ENCODE measurements at regions not wholly inside any gene's neighbourhood (a gene's known extent, or its start where the extent isn't known, plus 50 kb on each side); places are given as distances from the start of the nearest gene placed in this dataset.
A peak's percentile ranks its signal among the peaks of the same experiment; 100 is the strongest.
"Not testable (repeated sequence)": the region's sequence is repeated elsewhere in the genome, so short reads cannot be mapped to it uniquely, and the experiment has no call there.

DNA sequence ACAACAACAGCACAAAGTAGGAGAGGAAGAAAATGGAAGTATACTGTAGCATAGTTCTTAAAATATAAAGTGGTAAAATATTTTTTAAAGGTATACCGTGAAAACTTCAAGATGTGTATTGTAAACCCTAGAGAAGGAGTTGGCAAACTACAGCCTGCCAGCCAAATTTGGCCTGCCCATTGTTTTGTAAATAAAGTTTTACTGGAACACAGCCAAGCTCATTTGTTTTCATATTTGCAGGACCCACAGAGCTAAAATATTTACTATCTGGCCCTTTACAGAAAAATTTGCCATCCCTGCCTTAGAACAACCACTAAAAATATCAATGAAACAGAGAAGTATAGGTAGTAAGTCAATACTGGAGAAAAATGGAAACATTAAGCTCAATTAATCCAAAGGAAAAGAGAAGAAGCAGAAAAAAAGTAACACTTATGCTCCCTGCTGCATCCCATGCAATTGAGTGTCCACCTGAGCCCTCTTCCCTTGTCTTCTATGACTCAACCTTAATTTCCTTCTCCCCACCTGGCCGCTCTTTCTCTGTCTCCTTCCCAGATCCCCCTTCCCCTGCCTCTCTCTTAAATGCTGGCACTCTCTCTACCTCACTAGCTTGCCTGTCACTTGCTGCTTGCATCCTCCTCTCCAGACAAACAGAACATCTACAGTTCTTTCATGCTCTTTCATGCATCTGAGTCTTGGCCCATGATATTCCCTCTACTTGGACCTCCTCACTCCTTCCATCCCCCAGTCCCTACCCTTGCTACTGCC, 50.6 kb upstream of the FER start:
- DNase-seq: no peak

DNA sequence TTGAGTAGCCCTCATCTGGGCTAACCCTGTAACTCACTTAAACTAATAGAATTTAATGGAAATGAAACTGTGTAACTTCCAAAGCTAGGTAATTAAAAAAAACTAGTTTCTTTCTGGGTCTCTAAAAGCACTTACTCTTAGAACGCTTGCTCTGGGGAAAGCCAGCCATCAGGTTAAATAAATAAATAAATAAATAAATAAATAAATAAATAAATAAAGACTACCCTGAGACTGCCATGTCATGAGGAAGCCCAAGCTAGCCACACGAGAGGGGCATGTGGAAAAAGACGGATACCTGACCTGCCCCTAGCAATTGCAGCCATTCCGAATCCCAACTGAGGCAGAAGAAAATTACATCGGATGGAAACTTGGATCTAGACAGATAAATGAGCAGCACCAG, 51.3 kb upstream of the FER start:
- no peak for DNase-seq

DNA sequence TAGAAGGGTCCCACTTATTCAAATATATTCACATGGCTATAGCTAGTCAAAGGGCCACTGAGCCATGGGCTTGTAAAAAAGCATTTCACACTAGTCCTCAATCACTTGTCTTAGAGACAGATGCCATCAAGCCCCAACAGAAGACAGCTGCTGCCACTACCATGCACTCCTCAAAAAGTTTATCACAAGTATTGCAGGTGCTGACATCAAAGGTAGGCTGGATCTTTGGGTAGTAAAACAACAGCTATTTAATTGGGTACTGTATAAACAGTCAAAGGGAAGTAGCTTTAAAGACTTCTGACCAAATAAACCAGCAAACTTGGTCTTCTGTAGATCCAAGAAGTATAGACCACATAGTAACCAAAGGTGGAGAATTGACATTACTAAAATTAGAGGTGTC, 59.2 kb upstream of the FER start:
- DNase-seq: no peak

- no peak for DNase-seq
Measured at GRCh38 chr5:108687595-108688200, 60.0 kb upstream of the FER start.

DNA sequence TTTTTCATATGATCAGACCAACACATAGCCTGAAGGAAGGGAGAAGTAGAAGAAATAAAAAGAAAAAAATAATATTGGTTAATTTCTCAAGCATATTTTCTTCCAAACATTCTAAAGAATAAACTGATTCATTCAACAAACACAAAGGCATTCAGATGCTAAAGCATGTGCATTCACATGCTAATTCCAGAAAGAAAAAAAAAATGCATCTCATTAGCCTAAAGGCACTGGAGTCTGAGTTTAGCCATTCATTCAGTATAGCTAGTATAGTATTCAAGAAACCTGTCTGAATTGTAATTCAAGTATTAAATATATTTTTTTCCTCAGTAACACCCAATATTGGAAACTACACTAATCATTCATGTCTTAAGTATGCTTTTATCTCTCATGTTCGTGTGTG, 61.0 kb upstream of the FER start:
- no peak for DNase-seq

GRCh38 chr5:108685448-108686216, 62.1 kb upstream of the FER start:
- not testable (repeated sequence) for DNase-seq

DNA sequence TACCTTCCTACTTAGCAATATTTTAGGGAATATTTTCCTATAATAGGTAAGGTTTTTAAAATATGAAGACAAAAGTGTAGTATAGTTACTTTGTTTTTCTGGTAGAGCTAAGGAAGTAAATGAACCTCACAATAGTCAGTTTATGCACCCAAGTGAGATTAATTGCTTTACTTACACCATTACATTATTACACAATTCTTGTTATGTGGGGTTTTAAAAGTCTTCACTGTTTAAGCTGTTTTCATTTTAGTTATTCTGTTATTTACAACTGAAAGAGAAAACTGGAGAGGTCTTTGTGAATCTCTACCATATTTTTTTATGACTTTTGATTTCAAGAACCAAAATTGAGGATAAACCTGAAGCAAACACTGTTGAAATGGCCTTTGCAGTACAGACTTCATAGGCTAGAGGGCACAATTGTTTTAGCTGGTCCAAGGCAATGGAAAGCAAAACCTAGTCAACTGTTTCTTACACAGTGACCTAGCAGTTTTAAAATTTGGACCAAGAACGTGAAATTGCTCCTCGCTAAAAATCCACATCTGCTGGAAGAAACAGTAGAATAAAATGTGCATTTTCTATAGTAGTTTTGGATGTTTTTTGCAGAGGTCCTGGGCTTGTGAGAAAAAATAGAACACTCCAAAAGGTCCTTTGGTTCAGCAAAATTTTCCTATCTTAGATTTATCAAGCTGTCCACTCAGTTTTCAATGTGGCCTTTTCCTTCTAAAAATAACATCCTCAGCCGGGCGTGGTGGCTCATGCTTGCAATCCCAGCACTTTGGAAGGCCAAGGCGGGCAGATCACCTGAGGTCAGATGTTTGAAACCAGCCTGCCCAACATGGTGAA, 66.4 kb upstream of the FER start:
- peak; percentile 10 for DNase-seq

DNA sequence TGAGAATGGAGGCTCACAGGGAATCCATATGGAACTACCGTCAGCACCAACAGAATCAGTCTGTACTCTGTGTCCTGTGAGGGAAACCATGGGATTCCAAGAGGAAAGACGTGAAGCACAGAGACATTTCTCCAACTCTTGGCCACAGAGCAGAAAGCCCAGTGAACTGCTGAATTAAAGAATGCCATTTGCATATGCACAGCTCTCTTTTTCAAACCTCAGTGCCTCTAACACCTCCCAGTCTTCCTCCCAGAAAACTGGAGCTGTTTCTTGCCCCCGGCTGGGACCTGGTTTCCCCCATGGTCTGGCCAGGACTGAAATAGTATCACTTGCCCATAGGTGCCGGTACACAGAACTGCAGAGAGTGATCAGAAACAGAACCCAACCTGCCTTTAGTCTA, 69.6 kb upstream of the FER start:
- DNase-seq: no peak

- no peak for DNase-seq
Measured at GRCh38 chr5:108675736-108676135, 72.0 kb upstream of the FER start.

- DNase-seq: no peak
Measured at GRCh38 chr5:108672639-108673038, 75.1 kb upstream of the FER start.

DNA sequence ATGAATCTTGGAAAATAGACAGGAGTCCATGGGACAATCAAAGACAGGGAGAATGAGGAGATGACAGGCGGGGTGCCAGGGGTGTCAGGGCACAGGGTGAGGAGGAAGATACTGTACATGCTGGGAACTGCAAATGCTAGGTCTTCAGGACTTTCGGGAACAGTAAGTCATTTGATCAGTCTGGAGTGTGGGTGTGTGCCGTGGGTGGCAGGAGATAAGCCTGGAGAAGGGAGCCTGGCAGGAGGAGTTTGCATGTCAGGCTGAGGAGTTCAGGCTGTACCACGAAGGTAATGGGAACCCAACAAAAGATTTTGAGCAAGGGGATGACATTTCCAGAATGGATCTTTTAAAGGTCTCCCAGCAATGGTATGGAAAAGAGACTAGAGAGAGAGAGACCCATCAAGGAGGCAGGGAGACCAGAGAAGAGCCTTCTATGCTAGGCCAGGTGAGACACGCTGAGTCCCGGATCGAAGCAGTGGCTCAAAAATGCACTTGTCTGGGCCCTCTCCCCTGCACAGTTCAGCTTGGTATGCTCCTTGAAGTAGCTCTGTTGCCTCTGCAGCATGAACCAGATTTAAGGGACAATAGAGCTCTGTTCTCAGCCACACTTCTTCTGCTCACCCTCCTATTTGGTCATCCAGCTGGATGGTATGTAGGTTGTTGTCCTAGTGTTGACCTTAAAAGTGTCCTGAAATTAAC, 77.0 kb upstream of the FER start:
- no peak for DNase-seq

DNA sequence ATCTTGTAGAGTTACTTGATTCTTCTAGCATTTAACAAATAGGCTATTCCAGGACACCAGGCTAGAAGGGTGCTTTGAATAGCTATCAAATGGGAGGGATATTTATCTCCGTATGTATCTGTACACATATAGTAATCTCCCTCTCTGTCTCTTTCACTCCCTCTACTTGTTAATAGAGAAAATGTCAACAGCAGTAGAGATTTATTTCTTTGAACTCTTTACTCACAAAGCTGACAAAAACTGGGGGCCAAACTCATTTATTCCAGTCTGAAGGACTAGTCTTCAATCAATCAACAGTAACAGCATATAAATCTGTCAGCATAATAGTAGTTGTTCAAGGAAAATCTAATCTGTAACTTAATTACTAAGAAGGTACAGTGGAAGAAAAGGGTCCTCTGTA, 78.2 kb upstream of the FER start:
- DNase-seq: no peak

DNA sequence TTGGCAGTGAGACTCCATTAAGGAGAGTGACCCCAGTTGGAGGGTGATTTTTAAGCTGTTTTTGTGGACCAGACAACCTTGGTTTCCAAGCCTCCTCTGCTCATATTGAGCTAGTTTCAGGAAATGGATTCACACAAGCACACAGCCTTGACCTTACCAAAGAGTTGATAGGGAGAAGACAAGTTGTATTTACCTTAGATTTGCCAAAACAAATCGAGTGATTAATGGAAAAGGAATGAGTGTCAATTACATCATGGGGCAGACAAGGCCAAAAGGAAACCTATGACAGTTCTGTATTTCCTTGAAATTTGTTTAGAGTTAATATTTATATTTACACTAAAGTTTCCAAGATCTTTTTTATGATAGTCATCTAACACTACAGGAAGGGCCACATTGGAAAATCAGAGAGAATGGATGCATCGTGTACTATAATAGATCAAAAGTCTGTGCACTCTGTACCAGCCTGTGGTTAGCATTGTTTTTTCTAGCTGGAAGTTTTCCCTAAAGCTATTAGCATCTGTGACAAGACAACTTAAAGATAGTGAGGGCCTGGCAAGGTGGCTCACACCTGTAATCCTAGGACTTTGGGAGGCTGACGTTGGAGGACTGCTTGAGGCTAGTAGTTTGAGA, 86.0 kb upstream of the FER start:
- no peak for DNase-seq

DNA sequence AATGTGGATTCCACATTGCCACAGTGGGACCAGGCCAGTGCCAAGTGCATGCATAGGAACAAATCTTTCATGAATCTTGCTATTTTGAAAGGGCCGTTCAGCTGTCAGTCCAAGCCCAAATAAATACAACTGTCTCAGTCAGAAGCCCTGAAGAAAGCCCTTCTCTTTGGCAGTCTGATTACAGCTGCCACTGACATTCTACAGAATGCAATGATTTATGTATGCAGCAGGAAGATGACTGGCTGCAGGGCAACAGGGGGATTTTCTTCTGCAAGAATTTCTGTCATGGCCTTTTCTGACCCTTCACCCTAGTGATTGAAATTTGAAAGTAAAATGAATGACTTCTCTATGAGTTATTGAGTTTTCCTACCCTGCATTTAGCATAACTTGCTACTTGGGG, 86.7 kb upstream of the FER start:
- no peak for DNase-seq

DNA sequence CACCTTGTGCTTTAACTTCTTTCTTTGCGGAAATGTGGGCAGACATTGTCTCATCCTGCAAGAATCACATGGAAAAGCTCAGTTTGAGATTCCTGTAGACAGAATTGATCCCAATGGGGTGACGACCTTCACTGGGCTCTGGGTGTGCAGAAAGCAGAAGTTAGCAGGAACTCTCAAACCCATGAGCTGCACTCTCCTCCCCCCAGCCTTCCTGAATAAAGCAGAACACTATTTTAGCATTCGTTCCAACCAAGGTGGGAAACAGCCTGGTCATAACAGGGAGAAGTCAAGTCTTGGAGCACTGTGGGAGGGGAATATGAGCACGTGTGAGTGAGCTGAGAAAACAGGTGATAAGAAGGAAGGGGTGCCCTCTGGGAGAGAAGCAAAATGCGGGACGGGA, 87.4 kb upstream of the FER start:
- DNase-seq: no peak

- no peak for DNase-seq
Measured at GRCh38 chr5:108659531-108659930, 88.2 kb upstream of the FER start.

- DNase-seq: no peak
Measured at GRCh38 chr5:108655750-108656450, 91.8 kb upstream of the FER start.

DNA sequence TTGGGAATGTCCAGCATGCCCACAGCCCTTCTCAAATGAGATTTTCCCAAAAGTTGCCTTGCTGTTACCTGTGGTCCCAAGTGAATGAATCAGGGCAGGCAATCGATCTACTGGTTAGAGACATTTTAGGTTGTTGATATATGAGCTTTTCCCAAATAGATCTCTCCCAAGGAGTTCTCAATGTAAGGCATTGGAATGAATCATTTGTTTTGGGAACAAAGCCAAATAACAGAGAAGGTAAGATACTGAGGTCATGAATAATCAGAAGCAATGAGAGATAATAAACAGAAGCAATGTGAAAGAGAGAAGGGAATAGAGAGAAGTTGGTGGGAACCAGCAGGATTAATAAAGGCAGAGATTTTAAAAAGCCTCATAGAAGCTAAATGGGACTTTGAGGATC, 93.6 kb upstream of the FER start:
- no peak for DNase-seq

- no peak for DNase-seq
Measured at GRCh38 chr5:108653201-108653600, 94.5 kb upstream of the FER start.

DNA sequence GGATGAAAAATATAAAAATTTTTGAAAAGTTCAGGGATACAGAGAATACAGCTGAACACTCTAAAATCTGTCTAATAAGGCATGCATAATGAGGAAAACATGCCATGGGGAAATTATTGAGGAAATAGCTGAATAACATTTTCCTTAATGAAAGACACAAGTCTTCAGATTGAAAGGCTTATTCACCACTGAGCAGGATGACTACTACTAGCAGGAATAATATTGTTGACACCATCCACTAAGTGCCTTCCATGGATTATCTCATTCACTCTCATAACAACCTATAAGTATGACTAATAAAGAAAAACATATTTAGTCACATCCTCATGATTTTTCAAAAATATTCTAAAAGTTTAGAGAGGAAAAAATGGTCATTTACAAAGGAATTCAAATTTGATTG, 96.7 kb upstream of the FER start:
- DNase-seq: no peak

DNA sequence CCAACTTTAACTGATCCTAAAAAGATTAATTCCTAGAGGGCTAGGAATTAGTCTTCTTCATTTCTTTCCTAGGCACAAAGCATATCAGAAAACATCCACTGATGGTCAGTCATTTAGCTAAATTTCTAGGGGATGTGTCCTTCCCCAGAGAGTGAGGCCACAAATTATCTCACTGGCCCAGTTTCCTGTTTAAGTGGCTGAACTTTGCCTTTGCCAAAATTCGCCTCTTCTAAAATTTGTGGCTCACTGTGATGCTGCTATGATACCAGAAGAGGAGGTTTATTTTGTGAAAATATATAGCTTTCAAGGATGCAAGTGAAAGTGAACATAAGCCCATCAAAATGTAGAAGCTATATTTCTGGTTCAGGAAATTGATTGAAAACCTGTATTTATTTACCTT, 98.1 kb upstream of the FER start:
- DNase-seq: no peak

DNA sequence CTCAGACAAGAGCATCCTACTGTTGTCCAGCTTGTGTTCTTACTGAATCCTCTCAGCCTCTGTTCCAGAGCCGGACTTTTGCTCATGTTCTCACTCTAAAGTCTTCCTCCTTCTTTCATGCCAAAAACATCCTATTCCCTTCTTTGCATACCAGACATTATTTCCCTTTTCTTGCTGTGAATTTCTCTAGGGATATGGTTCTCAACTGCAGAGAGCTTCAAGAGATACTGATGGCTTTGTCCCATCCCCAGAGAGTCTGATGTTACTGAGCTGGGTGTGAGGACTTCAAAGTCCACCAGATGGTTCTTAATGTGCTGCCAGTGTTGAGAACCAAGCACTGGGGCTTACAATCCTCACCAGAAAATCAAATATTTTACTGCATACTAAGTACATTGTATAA, 98.6 kb upstream of the FER start:
- DNase-seq: no peak
